Neural progenitor cell (in vitro differentiated cells): ENCODE measurements at regions not wholly inside any gene's neighbourhood (a gene's known extent, or its start where the extent isn't known, plus 50 kb on each side); places are given as distances from the start of the nearest gene placed in this dataset.

Source experiments
- DNase-seq: peaks from one replicate; pipeline ENCODE4 v3.0.0-alpha.2; 2016; ENCODE audit warnings: low spot score
- H2AFZ ChIP-seq: fragments of 200-600 bp; sonication (generic); replicated peaks from 2 replicates; pipeline ENCODE4 v1.6.1; 2016; ENCODE audit warnings: antibody characterized with exemption
- H3F3A ChIP-seq: fragments of 200-600 bp; sonication (generic); 2 replicates; pipeline ENCODE4 v1.6.1; 2016; ENCODE audit warnings: antibody characterized with exemption, low read depth
- H3K27ac ChIP-seq: fragments of 200-600 bp; sonication (generic); 2 replicates; pipeline ENCODE4 v1.5.1; 2016; ENCODE audit warnings: mild to moderate bottlenecking
- H3K27me3 ChIP-seq: fragments of 200-600 bp; sonication (generic); 2 replicates; pipeline ENCODE4 v1.6.1; 2016; ENCODE audit warnings: mild to moderate bottlenecking, moderate library complexity
- H3K36me3 ChIP-seq: fragments of 200-600 bp; sonication (generic); 2 replicates; pipeline ENCODE4 v1.5.1; 2016
- H3K4me1 ChIP-seq: fragments of 200-600 bp; sonication (generic); 2 replicates; pipeline ENCODE4 v1.6.1; 2016; ENCODE audit warnings: mixed run types
- H3K4me2 ChIP-seq: fragments of 200-600 bp; sonication (generic); 2 replicates; pipeline ENCODE4 v1.6.1; 2016
- H3K4me3 ChIP-seq: fragments of 200-600 bp; sonication (generic); 2 replicates; pipeline ENCODE4 v1.5.1; 2016
- H3K79me2 ChIP-seq: fragments of 200-600 bp; sonication (generic); 2 replicates; pipeline ENCODE4 v1.6.1; 2016; ENCODE audit warnings: low read depth
- H3K9ac ChIP-seq: fragments of 200-600 bp; sonication (generic); 2 replicates; pipeline ENCODE4 v1.6.1; 2016
- H3K9me3 ChIP-seq: fragments of 200-600 bp; sonication (generic); 2 replicates; pipeline ENCODE4 v1.5.1; 2016; ENCODE audit warnings: low read depth
- H4K20me1 ChIP-seq: fragments of 200-600 bp; sonication (generic); 2 replicates; pipeline ENCODE4 v1.6.1; 2016; ENCODE audit warnings: low read depth
- H3K27ac Mint-ChIP-seq: 3 replicates; pipeline ENCODE4 v1.8.0; 2021; ENCODE audit warnings: mixed read lengths
- H3K27me3 Mint-ChIP-seq: 2 replicates; pipeline ENCODE4 v1.8.0; 2022; ENCODE audit warnings: low read depth, mild to moderate bottlenecking, inconsistent platforms, moderate library complexity, mixed read lengths; ENCODE audit not compliant: insufficient read depth
- H3K36me3 Mint-ChIP-seq: 3 replicates; pipeline ENCODE4 v1.8.0; 2021; ENCODE audit warnings: mixed read lengths
- H3K4me1 Mint-ChIP-seq: 3 replicates; pipeline ENCODE4 v1.8.0; 2021; ENCODE audit warnings: mixed read lengths
- H3K4me3 Mint-ChIP-seq: 3 replicates; pipeline ENCODE4 v1.8.0; 2021; ENCODE audit warnings: mild to moderate bottlenecking, moderate library complexity, mixed read lengths
- H3K9me3 Mint-ChIP-seq: 3 replicates; pipeline ENCODE4 v1.8.0; 2020; ENCODE audit warnings: mixed read lengths
- CTCF ChIP-seq: fragments of 200-600 bp; sonication (generic); IDR thresholded peaks from 2 replicates; pipeline ENCODE4 v1.5.1; 2017; ENCODE audit warnings: antibody characterized with exemption, mild to moderate bottlenecking
- EZH2 ChIP-seq: fragments of 200-600 bp; sonication (generic); IDR thresholded peaks from 2 replicates; pipeline ENCODE4 v1.6.1; 2017; ENCODE audit warnings: antibody characterized with exemption, mild to moderate bottlenecking, moderate library complexity
- EZH2phosphoT487 ChIP-seq: fragments of 200-600 bp; sonication (generic); IDR thresholded peaks from 2 replicates; pipeline ENCODE4 v1.6.1; 2017; ENCODE audit warnings: antibody characterized with exemption

- Histone ChIP-seq H3K9me3 (no peaks in the 10 kb centered on the region), H3K36me3 (no peaks in the 10 kb centered on the region), H3K4me1 (no peaks in the 10 kb centered on the region), H2AFZ (no peak overlapping the region), H3K4me2 (no peak overlapping the region), H4K20me1 (no peaks in the 10 kb centered on the region), H3K79me2 (no peaks in the 10 kb centered on the region), H3F3A (no peaks in the 10 kb centered on the region), H3K27me3 (no peaks in the 10 kb centered on the region), H3K9ac (no peak overlapping the region), H3K27ac (no peak overlapping the region), H3K4me3 (no peak overlapping the region)
- H3K27ac Mint-ChIP-seq: no peak overlapping the region
- no peak for DNase-seq
- no peak overlapping the region for H3K4me3 Mint-ChIP-seq
- peaks cover 2% of the 10 kb centered on the region for H3K27me3 Mint-ChIP-seq
- TF ChIP-seq EZH2: no peak
- no peak for TF ChIP-seq CTCF
- TF ChIP-seq EZH2phosphoT487: no peak
- H3K4me1 Mint-ChIP-seq: no peaks in the 10 kb centered on the region
- H3K36me3 Mint-ChIP-seq: peaks cover 5% of the 10 kb centered on the region
- peaks cover 26% of the 10 kb centered on the region for H3K9me3 Mint-ChIP-seq
Observed at GRCh38 chr11:37525336-37525735, 927.3 kb upstream of the RAG2 start.

DNA sequence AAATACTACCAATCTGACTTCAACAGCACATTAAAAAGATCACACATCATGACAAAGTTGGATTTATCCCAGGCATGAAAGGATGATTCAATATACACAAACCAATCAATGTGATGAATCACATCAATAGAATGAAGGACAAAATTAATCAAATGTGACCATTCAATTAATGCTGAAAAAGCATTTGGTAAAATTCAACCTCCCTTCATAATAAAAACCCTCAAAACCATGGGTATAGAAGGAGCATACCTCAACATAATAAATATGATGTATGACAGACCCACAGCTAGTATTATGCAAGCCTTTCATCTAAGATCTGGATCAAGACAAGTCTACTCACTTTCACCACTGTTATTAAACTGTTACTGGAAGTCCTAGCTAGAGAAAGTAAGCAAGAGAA, 921.7 kb upstream of the RAG2 start:
- H3K4me1 ChIP-seq: no peaks in the 10 kb centered on the region
- TF ChIP-seq EZH2 (no peak), CTCF (no peak), EZH2phosphoT487 (no peak)
- no peak overlapping the region for H2AFZ ChIP-seq
- no peaks in the 10 kb centered on the region for H3F3A ChIP-seq
- DNase-seq: no peak
- no peaks in the 10 kb centered on the region for H3K27me3 ChIP-seq
- H3K4me3 Mint-ChIP-seq: no peak overlapping the region
- no peaks in the 10 kb centered on the region for H3K36me3 Mint-ChIP-seq
- H4K20me1 ChIP-seq: no peaks in the 10 kb centered on the region
- H3K4me3 ChIP-seq: no peak overlapping the region
- H3K9me3 ChIP-seq: no peaks in the 10 kb centered on the region
- no peak overlapping the region for H3K4me2 ChIP-seq
- peaks cover 18% of the 10 kb centered on the region for H3K9me3 Mint-ChIP-seq
- H3K36me3 ChIP-seq: no peaks in the 10 kb centered on the region
- no peak overlapping the region for H3K27ac ChIP-seq
- H3K4me1 Mint-ChIP-seq: no peaks in the 10 kb centered on the region
- no peaks in the 10 kb centered on the region for H3K79me2 ChIP-seq
- no peak overlapping the region for H3K9ac ChIP-seq
- H3K27ac Mint-ChIP-seq: no peak overlapping the region
- H3K27me3 Mint-ChIP-seq: no peaks in the 10 kb centered on the region

- Histone ChIP-seq H3K27me3 (no peaks in the 10 kb centered on the region), H3K9me3 (no peaks in the 10 kb centered on the region), H3K79me2 (no peaks in the 10 kb centered on the region), H3K4me2 (no peak overlapping the region), H2AFZ (no peak overlapping the region), H3K4me3 (no peak overlapping the region), H3K4me1 (no peaks in the 10 kb centered on the region), H4K20me1 (no peaks in the 10 kb centered on the region), H3K9ac (no peak overlapping the region), H3K36me3 (no peaks in the 10 kb centered on the region), H3K27ac (no peak overlapping the region), H3F3A (no peaks in the 10 kb centered on the region)
- peaks cover 11% of the 10 kb centered on the region for H3K9me3 Mint-ChIP-seq
- peaks cover 2% of the 10 kb centered on the region for H3K4me1 Mint-ChIP-seq
- H3K4me3 Mint-ChIP-seq: no peak overlapping the region
- no peak for DNase-seq
- no peak overlapping the region for H3K27ac Mint-ChIP-seq
- H3K36me3 Mint-ChIP-seq: no peaks in the 10 kb centered on the region
- TF ChIP-seq CTCF (no peak), EZH2 (no peak), EZH2phosphoT487 (no peak)
- H3K27me3 Mint-ChIP-seq: no peaks in the 10 kb centered on the region
Observed at GRCh38 chr11:37512156-37512780, 914.2 kb upstream of the RAG2 start.
